Stimulated activated CD4-positive, alpha-beta T cell treated with anti-CD3 and anti-CD28 coated beads, Interleukin-2, amount 100 ng/mL, for 48 hours (primary cell): ENCODE measurements at regions not wholly inside any gene's neighbourhood (a gene's known extent, or its start where the extent isn't known, plus 50 kb on each side); places are given as distances from the start of the nearest gene placed in this dataset.

Experiments
- DNase-seq, 2 donors: peaks; one replicate each; pipeline ENCODE4 v3.0.0-alpha.2; 2020

- no peak for DNase-seq
Measured at GRCh38 chr18:72470391-72470790, 73.8 kb downstream of the CBLN2 start.

GRCh38 chr18:72468021-72468710, 76.0 kb downstream of the CBLN2 start:
- DNase-seq = no peak

GRCh38 chr18:72460210-72460680, 83.9 kb downstream of the CBLN2 start:
- DNase-seq = no peak

- no peak for DNase-seq
Measured at GRCh38 chr18:72458271-72458670, 85.9 kb downstream of the CBLN2 start.

GRCh38 chr18:72456802-72457201, 87.3 kb downstream of the CBLN2 start:
- DNase-seq = no peak

GRCh38 chr18:72452328-72452727, 91.8 kb downstream of the CBLN2 start:
- DNase-seq = no peak

- no peak for DNase-seq
Measured at GRCh38 chr18:72444798-72445155, 99.4 kb downstream of the CBLN2 start.

- no peak for DNase-seq
Measured at GRCh38 chr18:72444111-72444797, 99.9 kb downstream of the CBLN2 start.

- no peak for DNase-seq
Measured at GRCh38 chr18:72436401-72436800, 107.7 kb downstream of the CBLN2 start.

- DNase-seq = no peak
Measured at GRCh38 chr18:72433756-72434155, 110.4 kb downstream of the CBLN2 start.

GRCh38 chr18:72427721-72428120, 116.4 kb downstream of the CBLN2 start:
- DNase-seq = no peak

- no peak for DNase-seq
Measured at GRCh38 chr18:72419914-72420313, 124.2 kb downstream of the CBLN2 start.

GRCh38 chr18:72412927-72413326, 131.2 kb downstream of the CBLN2 start:
- no peak for DNase-seq

GRCh38 chr18:72411261-72411660, 132.9 kb downstream of the CBLN2 start:
- no peak for DNase-seq

- DNase-seq = no peak
Measured at GRCh38 chr18:72410399-72410798, 133.7 kb downstream of the CBLN2 start.

- no peak for DNase-seq
Measured at GRCh38 chr18:72409903-72410302, 134.2 kb downstream of the CBLN2 start.

GRCh38 chr18:72407048-72407447, 137.1 kb downstream of the CBLN2 start:
- DNase-seq = no peak

- no peak for DNase-seq
Measured at GRCh38 chr18:72391951-72392350, 152.2 kb downstream of the CBLN2 start.

GRCh38 chr18:72391427-72391826, 152.7 kb downstream of the CBLN2 start:
- DNase-seq = no peak

- DNase-seq = no peak
Measured at GRCh38 chr18:72378016-72378415, 166.1 kb downstream of the CBLN2 start.

- DNase-seq = no peak
Measured at GRCh38 chr18:72376256-72376655, 167.9 kb downstream of the CBLN2 start.

- DNase-seq = no peak
Measured at GRCh38 chr18:72375618-72376017, 168.5 kb downstream of the CBLN2 start.

- no peak for DNase-seq
Measured at GRCh38 chr18:72372076-72372475, 172.1 kb downstream of the CBLN2 start.

GRCh38 chr18:72368308-72368707, 175.8 kb downstream of the CBLN2 start:
- no peak for DNase-seq

- no peak for DNase-seq
Measured at GRCh38 chr18:72360634-72361033, 183.5 kb downstream of the CBLN2 start.
